Type B pancreatic cell (in vitro differentiated cells): ENCODE measurements at regions not wholly inside any gene's neighbourhood (a gene's known extent, or its start where the extent isn't known, plus 50 kb on each side); places are given as distances from the start of the nearest gene placed in this dataset.

Experiments
- DNase-seq: peaks from one replicate; pipeline ENCODE4 v3.0.0; 2021; ENCODE audit warnings: mixed read lengths; ENCODE audit not compliant: unreplicated experiment; ENCODE audit errors: extremely low spot score
- H3K27ac Mint-ChIP-seq: 2 replicates; pipeline ENCODE4 v1.8.0; 2021; ENCODE audit warnings: mild to moderate bottlenecking, mixed read lengths
- H3K27me3 Mint-ChIP-seq: 2 replicates; pipeline ENCODE4 v1.8.0; 2021; ENCODE audit warnings: mixed read lengths
- H3K36me3 Mint-ChIP-seq: 2 replicates; pipeline ENCODE4 v1.8.0; 2021; ENCODE audit warnings: mixed read lengths
- H3K4me1 Mint-ChIP-seq: one replicate; pipeline ENCODE4 v1.8.0; 2021; ENCODE audit warnings: mixed read lengths; ENCODE audit not compliant: unreplicated experiment
- H3K4me3 Mint-ChIP-seq: 2 replicates; pipeline ENCODE4 v1.8.0; 2021; ENCODE audit warnings: mild to moderate bottlenecking, mixed read lengths
- H3K9me3 Mint-ChIP-seq: 2 replicates; pipeline ENCODE4 v1.8.0; 2021; ENCODE audit warnings: mixed read lengths
- TF ChIP-seq, protein P1 (sequence below): fragments of 200-600 bp; sonication (generic); conservative IDR thresholded peaks from 2 replicates; pipeline ENCODE4 v1.5.0; 2021; ENCODE audit warnings: antibody characterized with exemption, mild to moderate bottlenecking

DNA sequence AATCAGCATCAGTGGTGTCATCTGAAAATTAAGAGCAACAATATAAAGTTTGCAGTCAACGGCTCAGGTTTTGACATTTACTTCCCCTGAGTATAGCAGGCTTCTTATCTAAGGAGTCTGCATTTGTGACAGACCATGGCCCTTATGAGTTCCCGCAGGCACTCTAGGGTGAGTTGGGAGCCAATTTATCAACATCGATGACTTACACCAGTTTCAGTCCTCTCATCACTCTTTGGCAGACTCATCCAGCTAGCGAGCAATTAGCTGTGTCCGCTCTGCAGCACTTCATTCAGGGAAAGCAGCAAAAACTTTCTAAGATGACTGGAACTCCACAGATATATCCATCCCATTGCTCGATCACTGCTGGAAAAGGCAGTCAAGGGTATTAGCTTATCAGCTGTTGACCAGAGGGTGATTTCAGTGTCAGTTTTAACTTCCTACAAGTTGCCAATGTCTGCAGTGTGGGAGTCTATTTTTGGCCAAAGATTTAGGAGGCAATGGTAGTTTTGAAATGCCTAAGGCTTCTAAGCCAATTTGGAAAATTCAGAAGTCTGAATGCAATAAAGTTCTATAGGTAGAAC lies 625.1 kb upstream of the TENM3 start:
- peaks cover 5% of the 10 kb centered on the region for H3K4me1 Mint-ChIP-seq
- no peaks in the 10 kb centered on the region for H3K36me3 Mint-ChIP-seq
- peaks cover 12% of the 10 kb centered on the region for H3K27me3 Mint-ChIP-seq
- TF ChIP-seq, protein P1, sequence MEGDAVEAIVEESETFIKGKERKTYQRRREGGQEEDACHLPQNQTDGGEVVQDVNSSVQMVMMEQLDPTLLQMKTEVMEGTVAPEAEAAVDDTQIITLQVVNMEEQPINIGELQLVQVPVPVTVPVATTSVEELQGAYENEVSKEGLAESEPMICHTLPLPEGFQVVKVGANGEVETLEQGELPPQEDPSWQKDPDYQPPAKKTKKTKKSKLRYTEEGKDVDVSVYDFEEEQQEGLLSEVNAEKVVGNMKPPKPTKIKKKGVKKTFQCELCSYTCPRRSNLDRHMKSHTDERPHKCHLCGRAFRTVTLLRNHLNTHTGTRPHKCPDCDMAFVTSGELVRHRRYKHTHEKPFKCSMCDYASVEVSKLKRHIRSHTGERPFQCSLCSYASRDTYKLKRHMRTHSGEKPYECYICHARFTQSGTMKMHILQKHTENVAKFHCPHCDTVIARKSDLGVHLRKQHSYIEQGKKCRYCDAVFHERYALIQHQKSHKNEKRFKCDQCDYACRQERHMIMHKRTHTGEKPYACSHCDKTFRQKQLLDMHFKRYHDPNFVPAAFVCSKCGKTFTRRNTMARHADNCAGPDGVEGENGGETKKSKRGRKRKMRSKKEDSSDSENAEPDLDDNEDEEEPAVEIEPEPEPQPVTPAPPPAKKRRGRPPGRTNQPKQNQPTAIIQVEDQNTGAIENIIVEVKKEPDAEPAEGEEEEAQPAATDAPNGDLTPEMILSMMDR = no peak
- H3K4me3 Mint-ChIP-seq = no peak overlapping the region
- no peak for DNase-seq
- H3K9me3 Mint-ChIP-seq = no peaks in the 10 kb centered on the region
- no peak overlapping the region for H3K27ac Mint-ChIP-seq

- no peak for DNase-seq
- TF ChIP-seq, protein P1 = no peak
- Mint-ChIP-seq H3K27me3 (peaks cover 12% of the 10 kb centered on the region), H3K4me1 (peaks cover 5% of the 10 kb centered on the region), H3K36me3 (no peaks in the 10 kb centered on the region), H3K9me3 (no peaks in the 10 kb centered on the region), H3K4me3 (no peak overlapping the region), H3K27ac (no peak overlapping the region)
Measured at GRCh38 chr4:181618896-181619295, 624.3 kb upstream of the TENM3 start.

DNA sequence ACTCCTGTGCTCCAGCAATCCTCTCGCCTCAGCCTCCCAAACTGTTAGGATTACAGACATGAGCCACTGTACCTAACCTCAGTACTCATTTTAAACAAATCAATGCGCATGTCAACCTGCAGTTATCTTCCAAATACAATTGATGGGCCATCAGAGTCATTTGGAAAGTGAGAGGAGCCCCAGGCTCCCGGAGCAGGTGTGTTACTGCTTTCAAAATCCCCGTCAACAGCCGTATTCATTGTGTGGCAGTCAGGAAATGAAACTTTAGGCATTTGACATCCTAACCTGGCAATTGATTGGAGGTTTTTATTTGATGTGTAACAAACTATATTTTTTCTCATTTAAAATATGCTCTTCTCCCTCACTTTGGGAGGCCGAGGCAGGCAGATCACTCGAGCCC lies 623.6 kb upstream of the TENM3 start:
- no peaks in the 10 kb centered on the region for H3K4me1 Mint-ChIP-seq
- H3K4me3 Mint-ChIP-seq = no peak overlapping the region
- no peaks in the 10 kb centered on the region for H3K9me3 Mint-ChIP-seq
- DNase-seq = no peak
- TF ChIP-seq, protein P1 = no peak
- peaks cover 15% of the 10 kb centered on the region for H3K27me3 Mint-ChIP-seq
- no peak overlapping the region for H3K27ac Mint-ChIP-seq
- H3K36me3 Mint-ChIP-seq = no peaks in the 10 kb centered on the region

DNA sequence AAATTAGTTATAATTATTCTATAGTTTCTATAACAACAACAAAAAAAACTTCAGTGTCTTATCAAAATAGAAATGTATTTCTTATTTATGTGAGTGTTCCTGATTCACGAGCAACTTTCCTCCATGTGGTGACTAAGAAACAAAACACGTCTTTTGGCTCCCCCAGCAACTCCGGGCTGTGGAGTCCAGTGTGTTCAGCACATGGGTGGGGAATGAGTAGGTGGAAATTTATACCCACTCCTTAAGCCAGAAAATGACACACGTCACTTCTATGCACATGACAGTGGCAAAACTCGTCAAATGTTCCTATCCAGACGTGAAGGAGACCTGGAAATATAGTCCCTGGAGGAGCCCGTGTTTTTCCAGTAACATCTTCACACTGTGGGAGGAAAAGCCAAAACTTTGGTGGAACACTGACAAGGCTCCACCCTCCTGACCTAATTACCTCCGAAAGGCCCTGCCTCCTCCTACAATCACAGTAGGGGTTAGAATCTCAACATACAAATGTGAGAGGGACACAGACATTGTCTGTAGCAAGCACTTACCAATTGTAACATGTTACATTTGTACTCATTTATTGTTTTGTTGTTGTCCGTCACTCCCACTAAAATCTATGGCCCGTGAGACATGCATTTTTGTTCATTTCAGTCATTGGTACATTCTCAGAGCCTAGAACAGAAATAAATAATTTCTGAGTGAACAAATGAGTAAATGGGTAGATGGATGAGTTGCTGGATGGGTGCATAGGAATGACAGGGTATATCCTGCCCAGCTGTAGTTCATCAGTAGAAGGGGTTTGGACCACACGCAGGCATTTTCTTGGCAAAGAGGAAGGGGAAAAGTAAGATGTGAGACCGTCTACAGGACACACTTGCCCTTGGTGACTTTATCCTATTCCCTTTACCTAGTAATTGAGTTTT lies 605.8 kb upstream of the TENM3 start:
- no peak for DNase-seq
- no peak overlapping the region for H3K27ac Mint-ChIP-seq
- H3K27me3 Mint-ChIP-seq = peaks cover 8% of the 10 kb centered on the region
- H3K4me3 Mint-ChIP-seq = no peak overlapping the region
- H3K9me3 Mint-ChIP-seq = peaks cover 6% of the 10 kb centered on the region
- H3K36me3 Mint-ChIP-seq = no peaks in the 10 kb centered on the region
- TF ChIP-seq, protein P1 = no peak
- no peaks in the 10 kb centered on the region for H3K4me1 Mint-ChIP-seq

GRCh38 chr4:181643466-181643865 lies 599.7 kb upstream of the TENM3 start:
- peaks cover 6% of the 10 kb centered on the region for H3K9me3 Mint-ChIP-seq
- DNase-seq = no peak
- no peak overlapping the region for H3K27ac Mint-ChIP-seq
- TF ChIP-seq, protein P1 = no peak
- no peak overlapping the region for H3K4me3 Mint-ChIP-seq
- peaks cover 8% of the 10 kb centered on the region for H3K4me1 Mint-ChIP-seq
- peaks cover 30% of the 10 kb centered on the region for H3K27me3 Mint-ChIP-seq
- H3K36me3 Mint-ChIP-seq = no peaks in the 10 kb centered on the region
